H7 (cell line): ENCODE measurements at regions not wholly inside any gene's neighbourhood (a gene's known extent, or its start where the extent isn't known, plus 50 kb on each side); places are given as distances from the start of the nearest gene placed in this dataset.
"Not testable (repeated sequence)": the region's sequence is repeated elsewhere in the genome, so short reads cannot be mapped to it uniquely, and the experiment has no call there.

Source experiments
- DNase-seq: peaks from one replicate; pipeline ENCODE4 v3.0.0; 2012
- H3K27me3 ChIP-seq: 2 replicates; pipeline ENCODE4 v1.6.0; 2011; ENCODE audit warnings: mild to moderate bottlenecking, low read length; ENCODE audit not compliant: control insufficient read depth, insufficient read depth
- H3K36me3 ChIP-seq: replicated peaks from 2 replicates; pipeline ENCODE4 v1.5.1; 2011; ENCODE audit warnings: low read length; ENCODE audit not compliant: control insufficient read depth, insufficient read depth
- H3K4me3 ChIP-seq: 2 replicates; pipeline ENCODE4 v1.5.1; 2011; ENCODE audit warnings: low read depth, mild to moderate bottlenecking, control low read depth, low read length, moderate library complexity; ENCODE audit not compliant: insufficient read depth

DNA sequence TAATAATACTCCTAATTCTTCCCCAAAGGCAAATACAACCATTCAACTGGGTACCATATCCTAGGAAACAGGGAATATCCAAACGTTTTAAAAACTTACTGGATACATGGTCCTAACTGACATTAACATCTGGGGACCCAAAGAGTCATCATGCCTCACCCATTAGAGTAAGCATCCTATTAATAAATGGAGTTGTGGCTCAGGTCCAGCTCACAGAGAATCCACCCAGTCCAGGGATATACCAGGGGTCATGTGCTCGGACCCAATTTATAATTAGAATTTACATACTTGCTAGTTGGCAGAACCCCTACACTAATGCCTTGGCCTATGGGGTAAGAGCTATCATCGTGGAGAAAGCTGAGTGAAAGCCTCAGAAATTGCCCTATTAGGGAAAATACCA lies 670.0 kb downstream of the XPNPEP1 start:
- Histone ChIP-seq H3K27me3 (no peaks in the 10 kb centered on the region), H3K4me3 (no peak overlapping the region), H3K36me3 (no peaks in the 10 kb centered on the region)
- DNase-seq: no peak

DNA sequence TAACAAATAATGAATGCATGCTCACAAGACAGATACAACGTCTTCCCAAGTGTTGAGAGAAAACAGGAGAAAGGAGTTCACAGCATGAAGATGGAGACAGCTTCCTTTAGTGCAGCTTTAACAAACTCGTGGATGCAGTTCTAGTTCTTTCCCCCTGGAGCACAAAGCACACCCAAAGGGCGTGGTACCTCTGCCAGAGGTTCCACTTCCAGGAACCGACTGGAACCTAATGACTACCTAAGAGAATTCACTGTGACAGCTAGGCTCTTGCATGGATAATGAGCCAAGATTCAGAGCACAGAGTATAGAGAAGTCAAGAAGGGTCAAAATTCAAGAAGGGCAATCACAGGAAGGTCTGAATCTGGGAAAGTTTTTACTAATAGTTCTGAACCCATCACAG lies 673.2 kb downstream of the XPNPEP1 start:
- Histone ChIP-seq H3K4me3 (no peak overlapping the region), H3K27me3 (no peaks in the 10 kb centered on the region)
- no peak for DNase-seq

DNA sequence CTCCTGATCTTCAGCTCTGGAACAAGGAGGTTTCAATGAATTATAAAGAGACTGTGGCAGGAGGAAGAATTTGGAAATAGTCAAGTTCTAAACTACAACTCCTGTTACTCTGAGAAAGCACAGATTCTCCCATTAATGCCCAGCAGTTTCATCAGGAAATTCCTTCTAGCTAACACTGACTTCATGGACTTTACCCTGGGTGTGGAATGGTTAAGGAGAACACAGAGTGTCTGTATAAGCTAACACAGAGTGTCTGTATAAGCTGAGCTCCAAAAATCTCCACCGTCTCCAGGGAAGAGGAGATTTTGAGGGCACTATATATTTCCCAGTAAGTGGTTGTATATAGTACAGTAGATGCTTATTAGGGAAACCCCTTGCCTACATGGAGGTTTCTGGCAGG lies 675.5 kb downstream of the XPNPEP1 start:
- no peak overlapping the region for H3K4me3 ChIP-seq
- no peak for DNase-seq
- H3K27me3 ChIP-seq: no peaks in the 10 kb centered on the region
- no peaks in the 10 kb centered on the region for H3K36me3 ChIP-seq

More for the DNA sequence above, 673.2 kb downstream of the XPNPEP1 start:
- H3K36me3 ChIP-seq: no peaks in the 10 kb centered on the region

DNA sequence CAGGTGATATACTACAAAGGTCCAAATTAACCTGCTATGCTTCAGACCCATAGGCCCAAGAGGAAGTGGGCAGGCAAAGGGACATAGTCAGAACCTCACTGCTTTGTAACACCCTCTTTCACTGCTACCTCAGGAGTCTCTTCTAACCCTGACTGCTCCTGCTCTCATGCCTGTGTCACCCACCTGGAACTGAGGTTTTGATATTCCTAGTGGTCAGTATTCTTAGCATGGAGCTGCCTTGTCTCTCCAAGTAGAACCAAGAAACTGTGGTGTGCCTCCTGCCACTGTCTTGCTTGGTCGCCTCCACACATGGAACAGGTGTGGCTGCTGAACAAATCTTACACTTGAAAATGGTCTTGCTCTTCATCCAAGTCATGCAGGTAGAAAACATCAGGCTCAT lies 677.5 kb downstream of the XPNPEP1 start:
- Histone ChIP-seq H3K36me3 (no peaks in the 10 kb centered on the region), H3K27me3 (no peaks in the 10 kb centered on the region), H3K4me3 (no peak overlapping the region)
- DNase-seq: no peak

DNA sequence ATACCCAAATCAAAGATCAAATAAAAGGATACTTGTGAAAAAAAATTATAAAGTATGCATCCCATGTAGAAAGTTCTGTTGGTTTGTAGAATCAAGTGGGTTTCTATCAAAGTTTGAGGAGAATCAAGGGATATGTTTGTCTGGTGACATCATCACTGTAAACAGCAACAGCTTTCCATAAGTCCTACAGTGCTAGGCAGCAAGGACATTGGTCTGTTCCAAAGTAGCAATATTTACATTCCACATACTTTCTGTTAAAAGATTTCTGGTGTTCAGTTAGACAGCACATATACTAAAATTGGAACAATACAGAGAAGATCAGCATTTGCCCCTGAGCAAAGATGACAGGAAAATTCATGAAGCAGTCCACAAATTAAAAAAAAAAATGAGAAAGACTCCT lies 683.9 kb downstream of the XPNPEP1 start:
- Histone ChIP-seq H3K27me3 (no peaks in the 10 kb centered on the region), H3K4me3 (no peak overlapping the region), H3K36me3 (no peaks in the 10 kb centered on the region)
- DNase-seq: no peak

DNA sequence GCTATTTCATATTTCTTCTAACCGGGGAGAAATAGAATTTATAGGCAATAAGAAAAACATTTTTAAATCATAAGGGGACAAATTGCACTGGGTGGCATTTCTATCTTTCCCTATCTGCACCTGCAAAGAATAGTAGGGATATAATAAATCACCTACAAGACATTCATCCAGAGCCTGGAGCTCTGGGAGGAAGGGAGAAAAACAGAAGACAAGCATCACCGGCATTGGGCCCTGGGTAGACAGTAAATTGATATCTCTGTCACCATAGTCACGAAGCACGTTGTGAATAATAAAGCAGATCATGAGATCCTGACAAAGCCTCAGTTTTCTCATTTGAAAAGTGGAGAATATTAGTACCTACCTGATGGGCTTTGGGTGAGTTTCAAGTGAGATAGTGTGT lies 685.6 kb downstream of the XPNPEP1 start:
- no peak for DNase-seq
- H3K27me3 ChIP-seq: no peaks in the 10 kb centered on the region
- H3K4me3 ChIP-seq: no peak overlapping the region
- no peaks in the 10 kb centered on the region for H3K36me3 ChIP-seq

DNA sequence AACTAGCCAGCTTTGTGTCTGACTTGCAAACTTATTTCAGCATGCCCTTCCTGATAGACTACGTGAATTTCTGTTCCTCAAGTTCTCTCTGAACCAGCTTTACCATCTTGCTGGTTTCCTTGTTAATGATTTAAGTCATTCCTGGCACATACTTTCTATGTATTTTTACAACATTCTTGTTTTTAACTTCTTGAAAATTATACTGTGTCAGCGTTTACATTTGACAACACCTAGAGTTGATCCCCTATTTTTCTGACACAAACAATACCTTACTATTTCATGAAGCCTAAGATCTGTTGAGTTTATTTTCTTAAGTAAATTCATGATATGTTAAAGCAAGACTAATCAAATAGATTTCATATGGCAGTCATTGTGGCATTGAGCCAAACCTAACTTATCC lies 686.3 kb downstream of the XPNPEP1 start:
- Histone ChIP-seq H3K36me3 (no peaks in the 10 kb centered on the region), H3K4me3 (no peak overlapping the region), H3K27me3 (no peaks in the 10 kb centered on the region)
- no peak for DNase-seq

DNA sequence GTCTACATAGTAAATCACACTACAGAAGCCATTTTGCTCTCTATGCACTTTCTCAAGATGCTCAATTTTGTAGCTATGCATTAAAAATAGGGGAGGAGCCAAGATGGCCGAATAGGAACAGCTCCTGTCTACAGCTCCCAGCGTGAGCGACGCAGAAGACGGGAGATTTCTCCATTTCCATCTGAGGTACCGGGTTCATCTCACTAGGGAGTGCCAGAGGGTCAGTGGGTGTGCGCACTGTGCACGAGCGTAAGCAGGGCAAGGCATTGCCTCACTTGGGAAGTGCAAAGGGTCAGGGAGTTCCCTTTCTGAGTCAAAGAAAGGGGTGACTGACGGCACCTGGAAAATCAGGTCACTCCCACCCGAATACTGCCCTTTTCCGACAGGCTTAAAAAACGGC lies 699.8 kb downstream of the XPNPEP1 start:
- not testable (repeated sequence) for DNase-seq, H3K27me3 ChIP-seq, H3K36me3 ChIP-seq, H3K4me3 ChIP-seq

DNA sequence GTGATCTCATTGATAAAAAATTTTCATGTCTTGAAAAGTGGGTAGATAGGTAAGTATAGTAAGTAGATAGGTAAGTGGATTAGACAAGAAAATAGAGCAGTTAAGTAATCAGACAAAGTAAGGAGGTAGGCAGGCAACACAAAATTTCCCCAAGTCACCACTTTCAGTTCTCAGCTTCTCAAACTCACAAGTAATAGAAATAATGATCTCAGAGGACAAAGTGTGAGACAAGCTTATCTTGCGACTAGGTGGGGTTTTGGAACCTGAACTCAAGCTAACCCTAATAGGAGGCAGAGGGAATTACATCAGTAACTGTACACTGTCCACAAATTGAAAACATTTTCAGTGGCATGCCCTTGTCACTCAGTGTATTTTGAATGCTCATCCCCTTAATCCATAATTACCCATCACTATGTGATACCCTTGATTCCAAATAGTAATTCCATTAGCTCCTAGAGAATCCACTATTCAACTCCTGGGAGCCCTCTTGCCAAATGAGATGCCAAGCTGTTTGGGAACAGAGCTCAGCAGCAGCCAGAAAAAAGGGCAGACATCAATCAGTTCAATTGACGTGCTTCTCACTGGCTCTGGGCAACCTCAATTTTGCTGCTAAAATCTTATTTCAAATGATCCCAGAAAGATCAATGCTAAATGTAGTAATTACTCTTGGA lies 703.2 kb downstream of the XPNPEP1 start:
- Histone ChIP-seq H3K27me3 (no peaks in the 10 kb centered on the region), H3K36me3 (no peaks in the 10 kb centered on the region), H3K4me3 (no peak overlapping the region)
- DNase-seq: no peak

DNA sequence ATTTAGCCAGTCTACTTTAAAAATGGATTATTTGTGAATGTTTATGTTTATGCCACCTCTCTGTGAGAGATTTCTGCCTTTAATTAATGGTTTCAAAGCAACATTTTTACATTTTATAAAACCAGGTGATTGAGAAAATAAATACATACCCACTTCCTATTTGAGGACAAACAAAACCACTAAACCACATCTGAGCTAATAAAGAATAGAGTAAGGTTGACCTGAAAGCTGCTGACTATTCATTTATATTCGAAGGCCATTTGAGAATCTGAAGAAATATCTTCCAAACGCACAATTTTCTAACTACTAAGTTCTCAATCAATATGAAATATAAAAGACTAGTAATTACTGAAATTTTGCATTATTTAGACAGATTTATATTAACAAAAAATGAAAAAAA lies 705.1 kb downstream of the XPNPEP1 start:
- Histone ChIP-seq H3K27me3 (no peaks in the 10 kb centered on the region), H3K4me3 (no peak overlapping the region), H3K36me3 (no peaks in the 10 kb centered on the region)
- no peak for DNase-seq

DNA sequence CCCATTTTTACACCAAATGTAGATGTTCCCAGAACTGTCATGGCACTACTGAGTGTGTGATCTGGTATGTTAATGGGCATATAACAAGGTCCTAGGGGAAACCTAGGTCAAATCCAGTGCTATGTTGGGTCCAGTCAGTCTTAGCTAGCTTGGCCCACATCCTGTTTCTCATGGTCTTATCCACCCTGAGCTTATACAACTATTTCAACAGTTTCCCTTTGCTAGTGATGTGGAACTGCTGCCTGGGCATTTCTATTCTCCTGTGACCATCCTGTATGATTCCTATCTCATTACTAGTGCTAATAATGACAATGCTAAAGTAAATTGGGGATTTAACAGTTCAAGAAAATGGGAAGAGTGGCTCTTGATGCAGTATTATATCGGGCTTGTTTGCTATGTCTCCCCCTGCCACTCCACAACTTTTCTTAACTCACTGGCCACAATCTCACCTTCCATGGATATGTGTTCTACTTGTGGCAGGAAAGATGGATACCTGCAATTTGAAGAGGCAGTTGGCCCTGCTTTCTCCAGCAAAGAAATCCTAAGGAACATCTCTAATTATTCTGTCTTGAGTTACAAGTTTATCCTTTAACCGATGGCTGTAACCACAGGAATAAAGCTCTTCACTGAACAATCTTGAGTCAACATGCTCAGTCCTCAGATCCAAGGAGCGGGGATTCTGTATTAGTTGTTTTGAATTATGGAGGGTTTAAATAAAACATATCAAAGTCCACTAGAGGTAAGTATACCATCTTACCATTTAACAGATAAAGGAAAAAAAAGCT lies 707.8 kb downstream of the XPNPEP1 start:
- Histone ChIP-seq H3K27me3 (no peaks in the 10 kb centered on the region), H3K4me3 (no peak overlapping the region), H3K36me3 (no peaks in the 10 kb centered on the region)
- DNase-seq: no peak

DNA sequence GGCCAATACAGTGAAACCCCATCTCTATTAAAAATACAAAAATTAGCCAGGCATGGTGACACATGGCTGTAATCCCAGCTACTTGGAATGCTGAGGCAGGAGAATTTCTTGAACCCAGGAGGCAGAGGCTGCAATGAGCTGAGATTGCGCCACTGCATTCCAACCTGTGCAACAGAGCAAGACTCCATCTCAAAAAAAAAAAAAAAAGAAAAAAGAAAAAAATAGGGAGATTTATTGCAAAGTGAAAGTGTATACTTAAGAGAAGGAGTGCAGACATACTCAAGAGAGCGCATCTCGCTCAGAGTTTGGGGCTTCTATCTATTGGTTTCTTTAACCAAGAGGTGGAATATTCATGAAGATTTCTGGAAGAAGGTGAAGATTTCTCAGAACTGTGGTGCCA lies 708.4 kb downstream of the XPNPEP1 start:
- not testable (repeated sequence) for H3K36me3 ChIP-seq, H3K4me3 ChIP-seq, DNase-seq, H3K27me3 ChIP-seq

DNA sequence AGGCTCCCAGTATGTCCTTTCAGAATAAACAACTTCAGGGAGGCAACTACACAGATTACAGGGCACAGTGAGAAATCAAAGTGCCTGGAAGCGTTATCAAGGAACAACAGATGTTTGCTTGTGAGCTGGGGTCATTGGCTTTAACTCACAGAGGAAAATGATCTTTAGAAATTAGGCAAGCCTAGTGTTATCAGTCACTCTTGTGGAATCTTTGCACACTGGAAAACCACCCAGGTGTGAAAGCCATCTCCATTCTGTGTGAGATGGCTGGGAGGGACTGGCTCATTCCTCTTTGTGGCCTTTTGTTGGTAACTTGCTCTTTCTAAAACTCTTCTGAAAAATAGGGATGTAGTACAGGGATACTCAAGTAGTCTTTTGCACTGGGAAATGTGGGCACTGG lies 716.0 kb downstream of the XPNPEP1 start:
- DNase-seq: no peak
- Histone ChIP-seq H3K27me3 (no peaks in the 10 kb centered on the region), H3K36me3 (no peaks in the 10 kb centered on the region), H3K4me3 (no peak overlapping the region)

DNA sequence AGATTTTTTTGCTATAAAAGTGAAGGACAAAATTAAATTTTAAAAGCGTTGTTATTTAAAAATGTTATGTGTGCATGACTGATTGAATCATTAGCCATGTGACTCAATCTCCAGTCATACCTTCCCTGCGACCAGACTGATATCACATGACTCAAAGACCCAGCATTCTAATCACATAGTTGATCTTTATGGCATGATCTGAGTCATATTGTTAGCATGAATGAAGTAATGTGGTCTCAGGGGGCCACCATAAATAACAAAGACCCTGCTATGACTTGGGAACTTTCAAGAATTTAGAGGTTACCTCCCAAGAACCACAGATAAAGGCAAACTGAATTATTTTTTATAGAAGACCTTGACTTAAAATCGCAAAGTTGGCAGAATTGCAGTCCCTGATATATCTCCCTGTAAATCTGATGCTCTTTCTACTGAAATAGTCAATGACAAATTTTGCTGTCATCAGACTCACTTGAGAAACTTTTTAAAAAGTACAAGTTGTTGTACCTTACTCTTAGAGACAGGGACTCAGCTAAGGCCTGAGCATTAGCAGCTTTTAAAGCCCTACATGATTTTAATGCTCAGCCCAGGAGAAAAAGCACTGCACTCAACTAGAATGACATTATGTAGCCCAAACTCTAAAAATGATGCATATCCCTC lies 717.3 kb downstream of the XPNPEP1 start:
- no peaks in the 10 kb centered on the region for H3K36me3 ChIP-seq
- no peak for DNase-seq
- H3K4me3 ChIP-seq: no peak overlapping the region
- H3K27me3 ChIP-seq: no peaks in the 10 kb centered on the region

DNA sequence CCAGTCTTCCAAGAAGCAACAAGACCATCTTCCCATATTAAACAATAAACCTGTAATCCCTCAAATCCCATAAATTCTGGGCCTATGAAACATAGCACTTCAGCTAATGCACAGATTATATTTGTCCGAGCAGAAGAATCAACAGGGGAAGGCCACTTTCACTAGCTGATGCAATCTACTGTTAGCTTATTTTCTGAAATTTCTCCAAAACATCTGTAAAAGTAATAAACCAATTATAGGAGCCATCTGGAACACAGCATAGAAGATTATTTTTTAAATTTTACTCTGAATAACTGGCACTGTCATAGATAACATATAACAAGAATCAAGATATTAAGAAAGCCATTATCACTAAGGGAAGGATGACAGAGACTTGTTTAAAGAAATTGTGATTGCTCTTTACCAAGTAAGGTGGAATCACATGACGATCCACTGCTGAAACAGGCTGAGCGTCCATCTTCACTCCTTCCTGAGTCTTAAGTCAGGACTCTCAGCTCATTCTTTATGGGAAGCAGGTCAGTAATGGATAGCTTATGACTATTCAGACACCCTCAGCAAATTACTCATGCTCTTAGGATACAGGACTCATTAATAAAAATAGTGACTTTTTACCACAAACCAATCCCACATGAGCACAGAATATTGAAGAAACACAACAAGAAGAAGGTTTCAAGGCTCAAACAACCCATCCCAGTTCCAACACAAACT lies 719.5 kb downstream of the XPNPEP1 start:
- no peaks in the 10 kb centered on the region for H3K36me3 ChIP-seq
- no peaks in the 10 kb centered on the region for H3K27me3 ChIP-seq
- no peak overlapping the region for H3K4me3 ChIP-seq
- DNase-seq: no peak
